ENCODE measurements at regions not wholly inside any gene's neighbourhood (a gene's known extent, or its start where the extent isn't known, plus 50 kb on each side); places are given as distances from the start of the nearest gene placed in this dataset.

GRCh38 chr4:111506706-111507105 is 638.5 kb upstream of the FAM241A start:
- TF ChIP-seq CTCF (IDR thresholded peaks at IDR 0.05; ENCODE audit: borderline replicate concordance, extremely low read depth, low read length, poor library complexity, severe bottlenecking) (no peak), EZH2 (IDR thresholded peaks at IDR 0.05; ENCODE audit: borderline replicate concordance, low read depth, low read length, severe bottlenecking) (no peak)

Measured in DND-41 (cell line).